Lower lobe of right lung (tissue), 2 donors: ENCODE measurements at regions not wholly inside any gene's neighbourhood (a gene's known extent, or its start where the extent isn't known, plus 50 kb on each side); places are given as distances from the start of the nearest gene placed in this dataset.

Experiments
- ATAC-seq, 2 donors: fragments of 200-7000 bp; cut with Tn5 transposase; one replicate each; pipeline ENCODE4 v1.9.1; 2020 to 2022; ENCODE audit warnings: mild to moderate bottlenecking in 2 of 2, moderate library complexity in 2 of 2
- DNase-seq: peaks from one replicate; pipeline ENCODE4 v3.0.0-alpha.2; 2020
- H3K27ac ChIP-seq: fragments of 200-600 bp; one replicate; pipeline ENCODE4 v1.8.0; 2022
- H3K27me3 ChIP-seq: fragments of 200-600 bp; one replicate; pipeline ENCODE4 v1.8.0; 2022; ENCODE audit warnings: low read depth
- H3K36me3 ChIP-seq: fragments of 200-600 bp; one replicate; pipeline ENCODE4 v1.8.0; 2022; ENCODE audit warnings: mild to moderate bottlenecking
- H3K4me1 ChIP-seq: fragments of 200-600 bp; one replicate; pipeline ENCODE4 v1.8.0; 2022
- H3K4me3 ChIP-seq: fragments of 200-600 bp; one replicate; pipeline ENCODE4 v1.8.0; 2022; ENCODE audit warnings: mild to moderate bottlenecking
- H3K9me3 ChIP-seq: fragments of 200-600 bp; one replicate; pipeline ENCODE4 v1.8.0; 2022
- CTCF ChIP-seq: fragments of 200-600 bp; IDR thresholded peaks from one replicate; pipeline ENCODE4 v1.8.0; 2022; ENCODE audit warnings: antibody characterized with exemption, mild to moderate bottlenecking
- intact Hi-C: fragments of 100-400 bp; cut with DNase I; formaldehyde crosslinking; loops from one replicate; pipeline ENCODE4 v1.11.0; 2022
- donor health status: DM: no; HTN: yes; CAD: no; lungs with severe emphysema.

- peaks cover 4% of the 10 kb centered on the region for H3K27me3 ChIP-seq
- TF ChIP-seq CTCF: no peak
- no peaks in the 10 kb centered on the region for H3K4me1 ChIP-seq
- ATAC-seq: no peak
- no peaks in the 10 kb centered on the region for H3K36me3 ChIP-seq
- DNase-seq: no peak
- no peaks in the 10 kb centered on the region for H3K9me3 ChIP-seq
- H3K27ac ChIP-seq: no peak overlapping the region
- intact Hi-C loops: no loop called here
- H3K4me3 ChIP-seq: no peak overlapping the region
These were observed 58.0 kb upstream of the LAPTM5 start for GRCh38 chr1:30815556-30815955.

GRCh38 chr1:30814292-30814691, 56.7 kb upstream of the LAPTM5 start:
- H3K36me3 ChIP-seq: no peaks in the 10 kb centered on the region
- no peak for DNase-seq
- no peak for ATAC-seq
- intact Hi-C loops: no loop called here
- H3K4me1 ChIP-seq: peaks cover 12% of the 10 kb centered on the region
- TF ChIP-seq CTCF: no peak
- H3K9me3 ChIP-seq: no peaks in the 10 kb centered on the region
- peaks cover 4% of the 10 kb centered on the region for H3K27me3 ChIP-seq
- H3K27ac ChIP-seq: no peak overlapping the region
- H3K4me3 ChIP-seq: no peak overlapping the region

GRCh38 chr1:30812076-30812475, 54.5 kb upstream of the LAPTM5 start:
- H3K27ac ChIP-seq: no peak overlapping the region
- peaks cover 9% of the 10 kb centered on the region for H3K27me3 ChIP-seq

GRCh38 chr1:30811187-30811586, 53.6 kb upstream of the LAPTM5 start:
- H3K9me3 ChIP-seq: no peaks in the 10 kb centered on the region
- H3K4me1 ChIP-seq: peaks cover 16% of the 10 kb centered on the region
- intact Hi-C loops: no loop called here
- TF ChIP-seq CTCF: no peak
- H3K36me3 ChIP-seq: no peaks in the 10 kb centered on the region
- no peak overlapping the region for H3K27ac ChIP-seq
- no peak overlapping the region for H3K4me3 ChIP-seq
- peaks cover 16% of the 10 kb centered on the region for H3K27me3 ChIP-seq
- ATAC-seq (no peak), DNase-seq (no peak)

More at GRCh38 chr1:30812076-30812475, 54.5 kb upstream of the LAPTM5 start:
- DNase-seq (no peak), ATAC-seq (no peak)
- no peak overlapping the region for H3K4me3 ChIP-seq
- intact Hi-C loops: no loop called here
- peaks cover 16% of the 10 kb centered on the region for H3K4me1 ChIP-seq
- TF ChIP-seq CTCF: no peak
- no peaks in the 10 kb centered on the region for H3K36me3 ChIP-seq
- no peaks in the 10 kb centered on the region for H3K9me3 ChIP-seq

- Histone ChIP-seq H3K4me3 (no peak overlapping the region), H3K9me3 (no peaks in the 10 kb centered on the region), H3K27ac (no peak overlapping the region), H3K36me3 (no peaks in the 10 kb centered on the region), H3K27me3 (peaks cover 12% of the 10 kb centered on the region), H3K4me1 (peaks cover 16% of the 10 kb centered on the region)
- ATAC-seq (no peak), DNase-seq (no peak)
- intact Hi-C loops: no loop called here
- TF ChIP-seq CTCF: no peak
These were observed 53.0 kb upstream of the LAPTM5 start for GRCh38 chr1:30810416-30811080.
